HFFc6 (cell line): ENCODE measurements at regions not wholly inside any gene's neighbourhood (a gene's known extent, or its start where the extent isn't known, plus 50 kb on each side); places are given as distances from the start of the nearest gene placed in this dataset.

Source experiments
- DNase-seq: peaks from one replicate; pipeline ENCODE4 v3.0.0-alpha.2; 2018
- H3K27ac Mint-ChIP-seq: 2 replicates; pipeline ENCODE4 v1.8.0; 2020; ENCODE audit warnings: mild to moderate bottlenecking, mixed read lengths
- H3K27me3 Mint-ChIP-seq: 2 replicates; pipeline ENCODE4 v1.8.0; 2021; ENCODE audit warnings: mild to moderate bottlenecking, moderate library complexity, mixed read lengths; ENCODE audit not compliant: insufficient read depth
- H3K36me3 Mint-ChIP-seq: 2 replicates; pipeline ENCODE4 v1.8.0; 2021; ENCODE audit warnings: low read depth, mixed read lengths
- H3K4me1 Mint-ChIP-seq: 2 replicates; pipeline ENCODE4 v1.8.0; 2020; ENCODE audit warnings: low read depth, mixed read lengths
- H3K4me3 Mint-ChIP-seq: 2 replicates; pipeline ENCODE4 v1.8.0; 2020; ENCODE audit warnings: mild to moderate bottlenecking, moderate library complexity, mixed read lengths
- H3K9me3 Mint-ChIP-seq: 2 replicates; pipeline ENCODE4 v1.8.0; 2020; ENCODE audit warnings: mild to moderate bottlenecking, mixed read lengths
- CTCF ChIP-seq: fragments of 200-600 bp; sonication (generic); IDR thresholded peaks from 2 replicates; pipeline ENCODE4 v1.5.0; 2021; ENCODE audit warnings: antibody characterized with exemption, mild to moderate bottlenecking

GRCh38 chr5:130964231-130965202 lies 200.5 kb downstream of the HINT1 start:
- peaks cover 57% of the 10 kb centered on the region for H3K9me3 Mint-ChIP-seq
- TF ChIP-seq CTCF, result no peak
- no peaks in the 10 kb centered on the region for H3K4me1 Mint-ChIP-seq
- no peaks in the 10 kb centered on the region for H3K27me3 Mint-ChIP-seq
- no peak overlapping the region for H3K27ac Mint-ChIP-seq
- no peaks in the 10 kb centered on the region for H3K36me3 Mint-ChIP-seq
- DNase-seq, result no peak
- no peak overlapping the region for H3K4me3 Mint-ChIP-seq

- Mint-ChIP-seq H3K27me3 (no peaks in the 10 kb centered on the region), H3K27ac (no peak overlapping the region), H3K9me3 (peaks cover 62% of the 10 kb centered on the region), H3K4me3 (no peak overlapping the region), H3K36me3 (no peaks in the 10 kb centered on the region), H3K4me1 (no peaks in the 10 kb centered on the region)
- no peak for TF ChIP-seq CTCF
- DNase-seq, result no peak
Measured at GRCh38 chr5:130963798-130964197, 201.3 kb downstream of the HINT1 start.

GRCh38 chr5:130957151-130957550 lies 207.9 kb downstream of the HINT1 start:
- no peaks in the 10 kb centered on the region for H3K4me1 Mint-ChIP-seq
- no peak overlapping the region for H3K4me3 Mint-ChIP-seq
- no peak for DNase-seq
- no peaks in the 10 kb centered on the region for H3K36me3 Mint-ChIP-seq
- no peaks in the 10 kb centered on the region for H3K27me3 Mint-ChIP-seq
- H3K27ac Mint-ChIP-seq, result no peak overlapping the region
- H3K9me3 Mint-ChIP-seq, result peaks cover 43% of the 10 kb centered on the region
- no peak for TF ChIP-seq CTCF

- Mint-ChIP-seq H3K9me3 (peaks cover 32% of the 10 kb centered on the region), H3K36me3 (no peaks in the 10 kb centered on the region), H3K4me3 (no peak overlapping the region), H3K27me3 (no peaks in the 10 kb centered on the region), H3K27ac (no peak overlapping the region), H3K4me1 (no peaks in the 10 kb centered on the region)
- TF ChIP-seq CTCF, result no peak
- DNase-seq, result no peak
Measured at GRCh38 chr5:130955041-130955440, 210.0 kb downstream of the HINT1 start.

GRCh38 chr5:130954336-130954735 lies 210.7 kb downstream of the HINT1 start:
- Mint-ChIP-seq H3K9me3 (peaks cover 28% of the 10 kb centered on the region), H3K36me3 (no peaks in the 10 kb centered on the region), H3K27me3 (no peaks in the 10 kb centered on the region), H3K4me3 (no peak overlapping the region), H3K4me1 (no peaks in the 10 kb centered on the region), H3K27ac (no peak overlapping the region)
- no peak for DNase-seq
- no peak for TF ChIP-seq CTCF
